GM12878 (cell line): ENCODE measurements at regions not wholly inside any gene's neighbourhood (a gene's known extent, or its start where the extent isn't known, plus 50 kb on each side); places are given as distances from the start of the nearest gene placed in this dataset.

Experiments
- ATAC-seq: fragments of 200-7000 bp; cut with Tn5 transposase; 3 replicates; pipeline ENCODE4 v1.9.1; 2020; ENCODE audit warnings: mild to moderate bottlenecking, moderate library complexity
- BruUV-seq: library from RNA; stranded (reverse); fragments of 400-500 nt; replicated peaks from 2 replicates; lab custom pipeline; 2021; lab: Mats Ljungman, UMichigan
- CTCF ChIA-PET: fragments of 300-600 bp; sonication (Branson Sonifier 250); formaldehyde crosslinking; extraction: SDS; loops from one replicate; lab custom pipeline; 2021; ENCODE audit warnings: inconsistent platforms; lab: Yijun Ruan, JAX
- POLR2A ChIA-PET: fragments of 350-600 bp; formaldehyde crosslinking; extraction: SDS; loops from one replicate; lab custom pipeline; 2021; ENCODE audit warnings: inconsistent platforms; lab: Charles Lee
- RAD21 ChIA-PET: fragments of 300-600 bp; sonication (Branson Sonifier 250); formaldehyde crosslinking; loops from one replicate; lab custom pipeline; 2023; ENCODE audit warnings: antibody characterized with exemption; ENCODE audit not compliant: unreplicated experiment; lab: Charles Lee
- SMC1A ChIA-PET: fragments of 300-600 bp; sonication (Branson Sonifier 250); formaldehyde crosslinking; loops from one replicate; lab custom pipeline; 2023; ENCODE audit not compliant: unreplicated experiment, uncharacterized antibody; lab: Charles Lee
- DNase-seq: peaks from one replicate; pipeline ENCODE4 v3.0.0-alpha.2; 2011; ENCODE audit warnings: low read depth, low spot score
- FAIRE-seq: peaks from 3 replicates; lab custom pipeline; 2011; peaks lifted over from hg19 to GRCh38; lab: Jason Lieb, UNC
- H2AFZ ChIP-seq: 2 replicates; pipeline ENCODE4 v1.6.0; 2011; ENCODE audit warnings: low read depth, low read length, control low read depth; ENCODE audit not compliant: control insufficient read depth
- H3K27ac ChIP-seq: 2 replicates; pipeline ENCODE4 v1.5.1; 2011; ENCODE audit warnings: control low read depth; ENCODE audit not compliant: control insufficient read depth, insufficient read depth
- H3K27me3 ChIP-seq, 2 experiments: replicated peaks in 1 of 2; 2 replicates each; pipeline versions ENCODE4 v1.6.0 to v1.6.1; 2011; ENCODE audit warnings: low read length in 1 of 2; ENCODE audit not compliant: control insufficient read depth in 2 of 2, insufficient read depth in 2 of 2
- H3K36me3 ChIP-seq, 2 experiments: 2 replicates each; pipeline ENCODE4 v1.5.1; 2011; ENCODE audit warnings: low read length in 1 of 2; ENCODE audit not compliant: control insufficient read depth in 2 of 2, insufficient read depth in 2 of 2
- H3K4me1 ChIP-seq: 2 replicates; pipeline ENCODE4 v1.6.1; 2011; ENCODE audit warnings: mild to moderate bottlenecking, low read length, moderate library complexity, mixed read lengths; ENCODE audit not compliant: control insufficient read depth, insufficient read depth
- H3K4me2 ChIP-seq: 2 replicates; pipeline ENCODE4 v1.6.0; 2011; ENCODE audit warnings: control low read depth; ENCODE audit not compliant: control insufficient read depth, insufficient read depth
- H3K4me3 ChIP-seq: fragments of 200-600 bp; sonication (generic); 2 replicates; pipeline ENCODE4 v1.5.1; 2016
- H3K79me2 ChIP-seq: 2 replicates; pipeline ENCODE4 v1.6.0; 2011; ENCODE audit warnings: low read length; ENCODE audit not compliant: control insufficient read depth, insufficient read depth
- H3K9ac ChIP-seq: 2 replicates; pipeline ENCODE4 v1.8.0; 2011; ENCODE audit warnings: low read length, control low read depth, mixed read lengths; ENCODE audit not compliant: control insufficient read depth, insufficient read depth
- H3K9me3 ChIP-seq: replicated peaks from 3 replicates; pipeline ENCODE4 v1.5.1; 2011; ENCODE audit warnings: mild to moderate bottlenecking, low read length; ENCODE audit not compliant: control insufficient read depth, insufficient read depth
- H4K20me1 ChIP-seq: 2 replicates; pipeline ENCODE4 v1.6.0; 2011; ENCODE audit not compliant: control insufficient read depth, insufficient read depth
- ASH2L ChIP-seq: fragments of 300-600, 200-600 bp; sonication (generic); IDR thresholded peaks from 2 replicates; pipeline ENCODE4 v1.6.1; 2017; ENCODE audit warnings: low read depth, mild to moderate bottlenecking, borderline replicate concordance
- DPF2 ChIP-seq: fragments of 450-650 bp; IDR thresholded peaks from 2 replicates; pipeline ENCODE4 v1.6.1; 2017; ENCODE audit warnings: mild to moderate bottlenecking
- FOXK2 ChIP-seq: fragments of 450-650 bp; IDR thresholded peaks from 2 replicates; pipeline ENCODE4 v1.6.1; 2017; ENCODE audit warnings: mild to moderate bottlenecking, moderate library complexity
- HDAC6 ChIP-seq: fragments of 200-600 bp; sonication (generic); IDR thresholded peaks from one replicate; pipeline ENCODE4 v1.8.0; 2017; ENCODE audit warnings: antibody characterized with exemption; ENCODE audit not compliant: unreplicated experiment
- POLR2AphosphoS5 ChIP-seq: IDR thresholded peaks from 2 replicates; pipeline ENCODE4 v1.6.1; 2011; ENCODE audit warnings: mild to moderate bottlenecking, low read length, inconsistent platforms
- RELA ChIP-seq: fragments of 450-650 bp; IDR thresholded peaks from 2 replicates; pipeline ENCODE4 v1.8.0; 2014; ENCODE audit warnings: borderline replicate concordance; ENCODE audit not compliant: partially characterized antibody
- WGBS: methylation state at CpG from one replicate; pipeline ENCODE4 v1.1.6; 2016; ENCODE audit warnings: low lambda C conversion rate; ENCODE audit not compliant: insufficient replicate concordance, insufficient coverage; ENCODE audit errors: missing lambda C conversion rate; 5-methylcytosine and 5-hydroxymethylcytosine counted together
- in situ Hi-C: fragments of 300-500 bp; cut with MboI; formaldehyde crosslinking; loops from 9 replicates; pipeline ENCODE4 v1.14.3; 2018; ENCODE audit warnings: mixed read lengths
- intact Hi-C: fragments of 100-400 bp; cut with micrococcal nuclease; formaldehyde crosslinking; loops from one replicate; pipeline ENCODE4 v1.14.2; 2022; ENCODE audit not compliant: unreplicated experiment
- TF ChIP-seq, protein P1 (sequence below): fragments of 450-650 bp; IDR thresholded peaks from 2 replicates; pipeline ENCODE4 v1.6.1; 2017; ENCODE audit warnings: mild to moderate bottlenecking, moderate library complexity
- TF ChIP-seq, protein P2 (sequence below): fragments of 450-650 bp; IDR thresholded peaks from 2 replicates; pipeline ENCODE4 v1.6.1; 2017; ENCODE audit warnings: mild to moderate bottlenecking, moderate library complexity
- TF ChIP-seq, protein P3 (sequence below): IDR thresholded peaks from 2 replicates; pipeline ENCODE4 v1.6.1; 2012; ENCODE audit warnings: low read length, inconsistent platforms
- TF ChIP-seq, protein P4 (sequence below): IDR thresholded peaks from 2 replicates; pipeline ENCODE4 v1.6.1; 2011; ENCODE audit warnings: low read depth, low read length, improper control_type of control experiment, borderline replicate concordance
- TF ChIP-seq, protein P5 (sequence below): fragments of 450-650 bp; IDR thresholded peaks from 2 replicates; pipeline ENCODE4 v1.6.1; 2016; ENCODE audit warnings: mild to moderate bottlenecking

DNA sequence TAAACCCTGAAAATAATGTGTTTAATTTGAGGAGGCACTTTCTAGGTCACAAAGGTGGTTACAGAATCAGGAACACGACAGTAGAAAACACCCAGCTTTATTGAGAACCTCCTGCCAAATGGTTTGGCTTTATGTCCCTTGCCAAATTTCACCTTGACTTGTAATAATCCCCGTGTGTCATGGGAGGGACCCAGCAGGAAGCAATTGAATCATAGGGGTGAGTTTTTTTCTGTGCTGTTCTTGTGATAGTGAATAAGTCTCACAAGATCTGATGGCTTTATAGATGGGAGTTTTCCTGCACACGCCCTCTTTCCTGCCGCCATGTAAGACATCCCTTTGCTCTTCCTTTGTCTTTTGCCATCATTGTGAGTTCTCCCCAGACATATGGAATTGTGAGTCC is 193.8 kb upstream of the KLF6 start (continued):
- TF ChIP-seq, protein P1, sequence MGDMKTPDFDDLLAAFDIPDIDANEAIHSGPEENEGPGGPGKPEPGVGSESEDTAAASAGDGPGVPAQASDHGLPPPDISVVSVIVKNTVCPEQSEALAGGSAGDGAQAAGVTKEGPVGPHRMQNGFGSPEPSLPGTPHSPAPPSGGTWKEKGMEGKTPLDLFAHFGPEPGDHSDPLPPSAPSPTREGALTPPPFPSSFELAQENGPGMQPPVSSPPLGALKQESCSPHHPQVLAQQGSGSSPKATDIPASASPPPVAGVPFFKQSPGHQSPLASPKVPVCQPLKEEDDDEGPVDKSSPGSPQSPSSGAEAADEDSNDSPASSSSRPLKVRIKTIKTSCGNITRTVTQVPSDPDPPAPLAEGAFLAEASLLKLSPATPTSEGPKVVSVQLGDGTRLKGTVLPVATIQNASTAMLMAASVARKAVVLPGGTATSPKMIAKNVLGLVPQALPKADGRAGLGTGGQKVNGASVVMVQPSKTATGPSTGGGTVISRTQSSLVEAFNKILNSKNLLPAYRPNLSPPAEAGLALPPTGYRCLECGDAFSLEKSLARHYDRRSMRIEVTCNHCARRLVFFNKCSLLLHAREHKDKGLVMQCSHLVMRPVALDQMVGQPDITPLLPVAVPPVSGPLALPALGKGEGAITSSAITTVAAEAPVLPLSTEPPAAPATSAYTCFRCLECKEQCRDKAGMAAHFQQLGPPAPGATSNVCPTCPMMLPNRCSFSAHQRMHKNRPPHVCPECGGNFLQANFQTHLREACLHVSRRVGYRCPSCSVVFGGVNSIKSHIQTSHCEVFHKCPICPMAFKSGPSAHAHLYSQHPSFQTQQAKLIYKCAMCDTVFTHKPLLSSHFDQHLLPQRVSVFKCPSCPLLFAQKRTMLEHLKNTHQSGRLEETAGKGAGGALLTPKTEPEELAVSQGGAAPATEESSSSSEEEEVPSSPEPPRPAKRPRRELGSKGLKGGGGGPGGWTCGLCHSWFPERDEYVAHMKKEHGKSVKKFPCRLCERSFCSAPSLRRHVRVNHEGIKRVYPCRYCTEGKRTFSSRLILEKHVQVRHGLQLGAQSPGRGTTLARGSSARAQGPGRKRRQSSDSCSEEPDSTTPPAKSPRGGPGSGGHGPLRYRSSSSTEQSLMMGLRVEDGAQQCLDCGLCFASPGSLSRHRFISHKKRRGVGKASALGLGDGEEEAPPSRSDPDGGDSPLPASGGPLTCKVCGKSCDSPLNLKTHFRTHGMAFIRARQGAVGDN, result no peak
- no peak for TF ChIP-seq ASH2L

DNA sequence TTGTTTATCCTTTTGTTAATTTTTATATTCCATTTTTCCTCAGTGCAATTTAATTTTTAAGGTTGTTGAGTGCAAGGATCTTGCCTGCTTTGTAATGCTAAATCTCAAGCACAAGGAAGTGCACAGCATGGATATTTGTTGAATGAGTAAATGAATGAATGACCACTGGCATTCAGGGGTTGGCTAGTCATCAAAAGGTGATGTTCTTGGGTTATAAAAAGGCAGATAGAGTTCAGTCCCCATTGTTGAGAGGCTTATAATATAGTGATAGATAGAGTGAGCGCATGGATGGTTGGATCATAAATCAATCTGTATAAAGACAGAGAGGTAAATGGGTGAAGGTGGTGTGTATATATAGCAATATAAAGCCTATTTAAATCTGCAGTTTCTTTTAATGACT is 193.2 kb upstream of the KLF6 start:
- CTCF ChIA-PET, result no interaction called here
- Histone ChIP-seq H3K79me2 (no peaks in the 10 kb centered on the region), H3K4me2 (no peak overlapping the region), H4K20me1 (no peaks in the 10 kb centered on the region), H3K4me1 (peaks cover 4% of the 10 kb centered on the region; the same call in 1 of the 2 replicates), H3K36me3 (no peaks in the 10 kb centered on the region), H3K9me3 (peaks cover 6% of the 10 kb centered on the region; the same call in 2 of the 3 replicates), H2AFZ (no peak overlapping the region), H3K9ac (no peak overlapping the region), H3K4me3 (no peak overlapping the region), H3K27ac (no peak overlapping the region), H3K27me3 (no peaks in the 10 kb centered on the region)
- DNase-seq (no peak), ATAC-seq (no peak), FAIRE-seq (no peak)
- intact Hi-C loops (no loop called here), in situ Hi-C loops (no loop called here)
- RAD21 ChIA-PET, result no interaction called here
- POLR2A ChIA-PET, result no interaction called here
- BruUV-seq, result no TSS peak
- 100% methylated on average over 1 of the region's 1 CpG for WGBS
- SMC1A ChIA-PET, result interaction anchor here (1.0 kb wide), 1 partner anchor 18 kb away, joined by 3 read pairs; no protein-coding TSS in a partner anchor
- TF ChIP-seq HDAC6 (no peak), FOXK2 (no peak), POLR2AphosphoS5 (no peak), DPF2 (no peak), RELA (no peak)
- TF ChIP-seq, protein P2, sequence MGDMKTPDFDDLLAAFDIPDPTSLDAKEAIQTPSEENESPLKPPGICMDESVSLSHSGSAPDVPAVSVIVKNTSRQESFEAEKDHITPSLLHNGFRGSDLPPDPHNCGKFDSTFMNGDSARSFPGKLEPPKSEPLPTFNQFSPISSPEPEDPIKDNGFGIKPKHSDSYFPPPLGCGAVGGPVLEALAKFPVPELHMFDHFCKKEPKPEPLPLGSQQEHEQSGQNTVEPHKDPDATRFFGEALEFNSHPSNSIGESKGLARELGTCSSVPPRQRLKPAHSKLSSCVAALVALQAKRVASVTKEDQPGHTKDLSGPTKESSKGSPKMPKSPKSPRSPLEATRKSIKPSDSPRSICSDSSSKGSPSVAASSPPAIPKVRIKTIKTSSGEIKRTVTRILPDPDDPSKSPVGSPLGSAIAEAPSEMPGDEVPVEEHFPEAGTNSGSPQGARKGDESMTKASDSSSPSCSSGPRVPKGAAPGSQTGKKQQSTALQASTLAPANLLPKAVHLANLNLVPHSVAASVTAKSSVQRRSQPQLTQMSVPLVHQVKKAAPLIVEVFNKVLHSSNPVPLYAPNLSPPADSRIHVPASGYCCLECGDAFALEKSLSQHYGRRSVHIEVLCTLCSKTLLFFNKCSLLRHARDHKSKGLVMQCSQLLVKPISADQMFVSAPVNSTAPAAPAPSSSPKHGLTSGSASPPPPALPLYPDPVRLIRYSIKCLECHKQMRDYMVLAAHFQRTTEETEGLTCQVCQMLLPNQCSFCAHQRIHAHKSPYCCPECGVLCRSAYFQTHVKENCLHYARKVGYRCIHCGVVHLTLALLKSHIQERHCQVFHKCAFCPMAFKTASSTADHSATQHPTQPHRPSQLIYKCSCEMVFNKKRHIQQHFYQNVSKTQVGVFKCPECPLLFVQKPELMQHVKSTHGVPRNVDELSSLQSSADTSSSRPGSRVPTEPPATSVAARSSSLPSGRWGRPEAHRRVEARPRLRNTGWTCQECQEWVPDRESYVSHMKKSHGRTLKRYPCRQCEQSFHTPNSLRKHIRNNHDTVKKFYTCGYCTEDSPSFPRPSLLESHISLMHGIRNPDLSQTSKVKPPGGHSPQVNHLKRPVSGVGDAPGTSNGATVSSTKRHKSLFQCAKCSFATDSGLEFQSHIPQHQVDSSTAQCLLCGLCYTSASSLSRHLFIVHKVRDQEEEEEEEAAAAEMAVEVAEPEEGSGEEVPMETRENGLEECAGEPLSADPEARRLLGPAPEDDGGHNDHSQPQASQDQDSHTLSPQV, result no peak
- TF ChIP-seq, protein P3, sequence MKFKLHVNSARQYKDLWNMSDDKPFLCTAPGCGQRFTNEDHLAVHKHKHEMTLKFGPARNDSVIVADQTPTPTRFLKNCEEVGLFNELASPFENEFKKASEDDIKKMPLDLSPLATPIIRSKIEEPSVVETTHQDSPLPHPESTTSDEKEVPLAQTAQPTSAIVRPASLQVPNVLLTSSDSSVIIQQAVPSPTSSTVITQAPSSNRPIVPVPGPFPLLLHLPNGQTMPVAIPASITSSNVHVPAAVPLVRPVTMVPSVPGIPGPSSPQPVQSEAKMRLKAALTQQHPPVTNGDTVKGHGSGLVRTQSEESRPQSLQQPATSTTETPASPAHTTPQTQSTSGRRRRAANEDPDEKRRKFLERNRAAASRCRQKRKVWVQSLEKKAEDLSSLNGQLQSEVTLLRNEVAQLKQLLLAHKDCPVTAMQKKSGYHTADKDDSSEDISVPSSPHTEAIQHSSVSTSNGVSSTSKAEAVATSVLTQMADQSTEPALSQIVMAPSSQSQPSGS, result no peak
- TF ChIP-seq, protein P4, sequence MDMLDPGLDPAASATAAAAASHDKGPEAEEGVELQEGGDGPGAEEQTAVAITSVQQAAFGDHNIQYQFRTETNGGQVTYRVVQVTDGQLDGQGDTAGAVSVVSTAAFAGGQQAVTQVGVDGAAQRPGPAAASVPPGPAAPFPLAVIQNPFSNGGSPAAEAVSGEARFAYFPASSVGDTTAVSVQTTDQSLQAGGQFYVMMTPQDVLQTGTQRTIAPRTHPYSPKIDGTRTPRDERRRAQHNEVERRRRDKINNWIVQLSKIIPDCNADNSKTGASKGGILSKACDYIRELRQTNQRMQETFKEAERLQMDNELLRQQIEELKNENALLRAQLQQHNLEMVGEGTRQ, result no peak
- TF ChIP-seq, protein P5, sequence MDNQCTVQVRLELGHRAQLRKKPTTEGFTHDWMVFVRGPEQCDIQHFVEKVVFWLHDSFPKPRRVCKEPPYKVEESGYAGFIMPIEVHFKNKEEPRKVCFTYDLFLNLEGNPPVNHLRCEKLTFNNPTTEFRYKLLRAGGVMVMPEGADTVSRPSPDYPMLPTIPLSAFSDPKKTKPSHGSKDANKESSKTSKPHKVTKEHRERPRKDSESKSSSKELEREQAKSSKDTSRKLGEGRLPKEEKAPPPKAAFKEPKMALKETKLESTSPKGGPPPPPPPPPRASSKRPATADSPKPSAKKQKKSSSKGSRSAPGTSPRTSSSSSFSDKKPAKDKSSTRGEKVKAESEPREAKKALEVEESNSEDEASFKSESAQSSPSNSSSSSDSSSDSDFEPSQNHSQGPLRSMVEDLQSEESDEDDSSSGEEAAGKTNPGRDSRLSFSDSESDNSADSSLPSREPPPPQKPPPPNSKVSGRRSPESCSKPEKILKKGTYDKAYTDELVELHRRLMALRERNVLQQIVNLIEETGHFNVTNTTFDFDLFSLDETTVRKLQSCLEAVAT, result no peak
